Muscle layer of duodenum (tissue), 2 donors: ENCODE measurements at regions not wholly inside any gene's neighbourhood (a gene's known extent, or its start where the extent isn't known, plus 50 kb on each side); places are given as distances from the start of the nearest gene placed in this dataset.
"Not testable (repeated sequence)": the region's sequence is repeated elsewhere in the genome, so short reads cannot be mapped to it uniquely, and the experiment has no call there.

Experiments used
- H3K27ac ChIP-seq: one replicate; pipeline ENCODE4 v1.7.0; 2013; ENCODE audit warnings: mild to moderate bottlenecking, low read length
- H3K27me3 ChIP-seq: one replicate; pipeline ENCODE4 v1.7.0; 2013; ENCODE audit warnings: low read depth, mild to moderate bottlenecking, control low read depth, low read length
- H3K36me3 ChIP-seq, 2 donors: one replicate each; pipeline ENCODE4 v1.7.0; 2013; ENCODE audit warnings: low read length in 2 of 2, control low read depth in 1 of 2, mild to moderate bottlenecking in 1 of 2; ENCODE audit not compliant: insufficient read depth in 2 of 2, control insufficient read depth in 1 of 2
- H3K4me1 ChIP-seq, 2 donors: one replicate each; pipeline ENCODE4 v1.7.0; 2013; ENCODE audit warnings: low read length in 2 of 2, mild to moderate bottlenecking in 2 of 2, control low read depth in 1 of 2, moderate library complexity in 1 of 2; ENCODE audit not compliant: insufficient read depth in 2 of 2, control insufficient read depth in 1 of 2
- H3K4me3 ChIP-seq, 2 donors: one replicate each; pipeline ENCODE4 v1.7.0; 2013; ENCODE audit warnings: low read length in 2 of 2, low read depth in 1 of 2, mild to moderate bottlenecking in 1 of 2
- H3K9me3 ChIP-seq, 2 donors: one replicate each; pipeline ENCODE4 v1.7.0; 2013; ENCODE audit warnings: low read length in 2 of 2, control low read depth in 1 of 2, mild to moderate bottlenecking in 1 of 2; ENCODE audit not compliant: control insufficient read depth in 1 of 2
- donor health status: healthy.

- peak overlapping the region in 1 of 2 donors; percentile 42 for H3K4me3 ChIP-seq
- H3K27ac ChIP-seq = no peak overlapping the region
- H3K9me3 ChIP-seq = peaks cover 13 to 94% of the 10 kb centered on the region in 2 donors
- H3K4me1 ChIP-seq = no peaks in the 10 kb centered on the region
- no peaks in the 10 kb centered on the region for H3K27me3 ChIP-seq
- no peaks in the 10 kb centered on the region for H3K36me3 ChIP-seq
Measured at GRCh38 chr11:54927704-54928103, 221.1 kb downstream of the OR4A5 start.

- H3K27ac ChIP-seq = no peak overlapping the region
- no peaks in the 10 kb centered on the region for H3K36me3 ChIP-seq
- H3K4me3 ChIP-seq = peak overlapping the region in 1 of 2 donors; percentile 42
- H3K4me1 ChIP-seq = no peaks in the 10 kb centered on the region
- H3K9me3 ChIP-seq = peaks cover 30 to 95% of the 10 kb centered on the region in 2 donors
- no peaks in the 10 kb centered on the region for H3K27me3 ChIP-seq
Measured at GRCh38 chr11:54930930-54931329, 224.3 kb downstream of the OR4A5 start.

- H3K36me3 ChIP-seq = no peaks in the 10 kb centered on the region
- H3K27ac ChIP-seq = no peak overlapping the region
- no peaks in the 10 kb centered on the region for H3K27me3 ChIP-seq
- H3K9me3 ChIP-seq = peaks cover 10 to 60% of the 10 kb centered on the region in 2 donors
- no peaks in the 10 kb centered on the region for H3K4me1 ChIP-seq
- H3K4me3 ChIP-seq = no peak overlapping the region
Measured at GRCh38 chr11:54944211-54944610, 237.6 kb downstream of the OR4A5 start.

- Histone ChIP-seq H3K27me3 (no peaks in the 10 kb centered on the region), H3K36me3 (no peaks in the 10 kb centered on the region), H3K4me3 (peak overlapping the region in 1 of 2 donors; percentile 24), H3K4me1 (no peaks in the 10 kb centered on the region), H3K27ac (no peak overlapping the region), H3K9me3 (peaks cover 5 to 38% of the 10 kb centered on the region in 2 donors)
Measured at GRCh38 chr11:54946424-54946823, 239.8 kb downstream of the OR4A5 start.

- H3K4me3 ChIP-seq, H3K27me3 ChIP-seq, H3K36me3 ChIP-seq, H3K4me1 ChIP-seq, H3K27ac ChIP-seq: not testable (repeated sequence)
- H3K9me3 ChIP-seq = peaks cover 5 to 31% of the 10 kb centered on the region in 2 donors
Measured at GRCh38 chr11:54947175-54947574, 240.5 kb downstream of the OR4A5 start.

GRCh38 chr11:54979375-54979774 lies 272.7 kb downstream of the OR4A5 start:
- no peak overlapping the region for H3K27ac ChIP-seq
- no peak overlapping the region for H3K4me3 ChIP-seq
- H3K27me3 ChIP-seq = no peaks in the 10 kb centered on the region
- no peaks in the 10 kb centered on the region for H3K36me3 ChIP-seq
- peaks cover 20 to 78% of the 10 kb centered on the region in 2 donors for H3K9me3 ChIP-seq
- H3K4me1 ChIP-seq = no peaks in the 10 kb centered on the region

- no peak overlapping the region for H3K4me3 ChIP-seq
- H3K36me3 ChIP-seq = no peaks in the 10 kb centered on the region
- H3K27me3 ChIP-seq = no peaks in the 10 kb centered on the region
- no peaks in the 10 kb centered on the region for H3K4me1 ChIP-seq
- no peak overlapping the region for H3K27ac ChIP-seq
- H3K9me3 ChIP-seq = peaks cover 5 to 32% of the 10 kb centered on the region in 2 donors
Measured at GRCh38 chr11:54985731-54986130, 276.2 kb upstream of the TRIM48 start.

- not testable (repeated sequence) for H3K36me3 ChIP-seq, H3K27ac ChIP-seq, H3K4me1 ChIP-seq, H3K27me3 ChIP-seq
- H3K9me3 ChIP-seq = peaks cover 9 to 83% of the 10 kb centered on the region in 2 donors
- peak overlapping the region in 1 of 2 donors; percentile 19 for H3K4me3 ChIP-seq
Measured at GRCh38 chr11:55028837-55029236, 233.1 kb upstream of the TRIM48 start.

GRCh38 chr11:55054723-55055122 lies 207.2 kb upstream of the TRIM48 start:
- Histone ChIP-seq H3K36me3 (no peaks in the 10 kb centered on the region), H3K4me3 (peak overlapping the region in 1 of 2 donors; percentile 36), H3K4me1 (no peaks in the 10 kb centered on the region), H3K27me3 (no peaks in the 10 kb centered on the region), H3K9me3 (peaks cover 6 to 74% of the 10 kb centered on the region in 2 donors), H3K27ac (no peak overlapping the region)

GRCh38 chr11:55084588-55084987 lies 177.4 kb upstream of the TRIM48 start:
- not testable (repeated sequence) for H3K27me3 ChIP-seq, H3K27ac ChIP-seq, H3K4me3 ChIP-seq, H3K36me3 ChIP-seq, H3K4me1 ChIP-seq
- peaks cover 0 to 44% of the 10 kb centered on the region in 2 donors for H3K9me3 ChIP-seq

- peaks cover 0 to 40% of the 10 kb centered on the region in 2 donors for H3K9me3 ChIP-seq
- no peaks in the 10 kb centered on the region for H3K27me3 ChIP-seq
Measured at GRCh38 chr11:55106391-55106790, 155.6 kb upstream of the TRIM48 start.

More at GRCh38 chr11:55106391-55106790, 155.6 kb upstream of the TRIM48 start:
- Histone ChIP-seq H3K36me3 (no peaks in the 10 kb centered on the region), H3K4me3 (no peak overlapping the region), H3K27ac (no peak overlapping the region), H3K4me1 (no peaks in the 10 kb centered on the region)
